NCI-H1930 (cell line): ENCODE measurements at regions not wholly inside any gene's neighbourhood (a gene's known extent, or its start where the extent isn't known, plus 50 kb on each side); places are given as distances from the start of the nearest gene placed in this dataset.
"Not testable (repeated sequence)": the region's sequence is repeated elsewhere in the genome, so short reads cannot be mapped to it uniquely, and the experiment has no call there.

ENCODE experiments used
- DNase-seq, 2 experiments: peaks; one replicate each; lab custom pipeline; 2025; lab: John Stamatoyannopoulos, UW

DNA sequence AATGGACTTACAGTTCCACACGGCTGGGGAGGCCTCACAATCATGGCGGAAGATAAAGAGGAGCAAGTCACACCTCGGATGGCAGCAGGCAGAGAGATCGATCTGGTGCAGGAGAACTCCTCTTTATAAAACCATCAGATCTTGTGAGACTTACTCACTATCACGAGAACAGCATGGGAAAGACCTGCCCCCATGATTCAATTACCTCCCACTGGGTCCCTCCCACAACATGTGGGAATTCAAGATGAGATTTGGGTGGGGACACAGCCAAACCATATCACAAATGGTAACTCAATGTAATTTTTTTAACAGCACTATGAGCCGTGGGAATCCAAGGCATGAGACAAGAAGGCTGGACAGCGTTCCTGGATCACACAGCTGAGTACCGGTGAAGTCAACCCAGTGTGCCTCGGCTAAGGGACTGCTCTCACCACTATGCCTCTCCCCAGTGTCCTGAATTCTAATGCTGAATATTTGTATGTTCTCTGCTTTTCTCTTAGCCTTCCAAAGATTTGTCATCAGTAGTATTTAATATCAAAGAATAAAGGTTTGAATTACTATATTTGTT lies 84.3 kb downstream of the IRS2 start:
- DNase-seq = not testable (repeated sequence)

- no peak for DNase-seq
These were observed 86.2 kb downstream of the IRS2 start for GRCh38 chr13:109700176-109700575.

GRCh38 chr13:109699628-109700071 lies 86.7 kb downstream of the IRS2 start:
- no peak for DNase-seq

DNA sequence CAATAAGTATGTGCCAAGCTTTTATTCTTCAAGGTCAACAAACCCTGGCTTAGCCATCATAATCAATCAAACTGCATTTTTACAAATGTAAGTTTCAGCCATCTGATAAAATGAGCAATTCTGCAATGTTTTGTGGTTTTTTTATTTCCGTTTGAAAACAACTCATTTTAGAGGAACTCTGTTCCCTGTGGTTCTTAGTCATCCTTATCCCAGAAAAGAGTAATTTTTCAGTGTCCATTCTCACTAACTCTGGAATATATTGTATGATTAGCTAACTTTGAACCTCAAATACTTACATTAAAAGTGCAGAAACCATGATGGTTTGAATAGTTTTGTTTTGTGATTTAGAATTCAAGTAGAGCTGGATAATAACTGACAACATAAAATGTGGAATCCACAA lies 87.6 kb downstream of the IRS2 start:
- no peak for DNase-seq

- DNase-seq = no peak
These were observed 88.4 kb downstream of the IRS2 start for GRCh38 chr13:109697936-109698335.

- no peak for DNase-seq
These were observed 90.8 kb downstream of the IRS2 start for GRCh38 chr13:109695402-109696190.

GRCh38 chr13:109694972-109695371 lies 91.4 kb downstream of the IRS2 start:
- no peak for DNase-seq

DNA sequence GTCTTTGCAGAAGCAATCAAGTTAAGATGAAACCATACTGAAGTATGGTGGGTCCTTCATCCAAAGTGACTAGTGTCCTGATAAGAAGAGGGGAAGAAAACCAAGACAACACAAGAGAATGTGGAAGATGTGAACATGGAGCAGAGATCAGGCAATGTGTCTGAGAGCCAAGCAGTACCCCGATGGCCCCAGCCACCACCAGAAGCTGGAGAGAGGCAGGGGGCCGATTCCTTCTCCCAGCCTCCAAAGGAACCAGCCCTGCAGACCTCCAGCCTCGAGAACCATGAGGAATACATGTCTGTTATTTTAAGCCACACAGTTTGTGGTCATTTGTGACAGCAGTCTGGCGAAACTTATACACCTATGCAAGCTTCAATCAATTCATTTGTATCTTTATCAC lies 93.2 kb downstream of the IRS2 start:
- DNase-seq = no peak

GRCh38 chr13:109691689-109692088 lies 94.7 kb downstream of the IRS2 start:
- no peak for DNase-seq

GRCh38 chr13:109687559-109688448 lies 98.6 kb downstream of the IRS2 start:
- DNase-seq = peak; percentile 55 to 79

DNA sequence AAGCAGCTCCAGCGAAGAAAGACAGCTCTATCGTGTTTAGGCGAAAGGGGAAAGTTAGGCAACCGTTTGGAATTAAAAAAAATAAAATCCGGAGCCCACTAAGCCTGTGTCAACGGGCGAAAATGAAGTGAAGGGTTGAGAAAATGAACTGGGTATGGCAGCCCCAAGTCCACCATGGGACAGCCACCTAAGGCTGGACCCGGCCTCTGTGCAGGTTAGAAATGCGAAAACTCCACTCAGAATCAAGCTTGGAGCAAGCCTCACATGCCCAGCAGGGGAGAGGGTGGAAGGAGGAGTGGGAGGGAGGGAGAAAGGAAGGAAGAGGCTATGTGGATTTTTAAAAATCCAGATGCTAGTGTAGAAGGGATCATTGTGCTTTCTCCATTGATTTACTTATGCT lies 101.2 kb downstream of the IRS2 start:
- DNase-seq = no peak

DNA sequence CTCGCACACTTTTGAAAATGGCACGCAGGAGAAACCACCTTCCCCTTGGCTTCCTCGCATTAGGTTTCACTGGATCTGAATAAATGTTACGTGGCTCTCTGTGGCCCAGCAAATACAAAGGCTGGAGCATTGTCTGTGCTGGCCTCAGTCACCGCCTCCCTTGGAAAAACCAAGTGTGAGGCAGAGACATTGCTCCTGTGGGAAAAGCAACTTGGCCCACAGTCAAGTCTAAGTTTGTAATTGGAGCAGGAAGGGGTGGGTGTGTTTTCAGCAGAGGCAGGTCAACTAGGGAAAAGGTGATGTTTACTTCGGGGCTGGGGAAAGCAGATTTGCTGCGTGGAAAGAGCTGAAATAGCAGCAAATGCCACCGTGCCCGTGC lies 101.6 kb downstream of the IRS2 start:
- DNase-seq = peak in 1 of 2 experiments; percentile 31

GRCh38 chr13:109684084-109684823 lies 102.1 kb downstream of the IRS2 start:
- DNase-seq = no peak

DNA sequence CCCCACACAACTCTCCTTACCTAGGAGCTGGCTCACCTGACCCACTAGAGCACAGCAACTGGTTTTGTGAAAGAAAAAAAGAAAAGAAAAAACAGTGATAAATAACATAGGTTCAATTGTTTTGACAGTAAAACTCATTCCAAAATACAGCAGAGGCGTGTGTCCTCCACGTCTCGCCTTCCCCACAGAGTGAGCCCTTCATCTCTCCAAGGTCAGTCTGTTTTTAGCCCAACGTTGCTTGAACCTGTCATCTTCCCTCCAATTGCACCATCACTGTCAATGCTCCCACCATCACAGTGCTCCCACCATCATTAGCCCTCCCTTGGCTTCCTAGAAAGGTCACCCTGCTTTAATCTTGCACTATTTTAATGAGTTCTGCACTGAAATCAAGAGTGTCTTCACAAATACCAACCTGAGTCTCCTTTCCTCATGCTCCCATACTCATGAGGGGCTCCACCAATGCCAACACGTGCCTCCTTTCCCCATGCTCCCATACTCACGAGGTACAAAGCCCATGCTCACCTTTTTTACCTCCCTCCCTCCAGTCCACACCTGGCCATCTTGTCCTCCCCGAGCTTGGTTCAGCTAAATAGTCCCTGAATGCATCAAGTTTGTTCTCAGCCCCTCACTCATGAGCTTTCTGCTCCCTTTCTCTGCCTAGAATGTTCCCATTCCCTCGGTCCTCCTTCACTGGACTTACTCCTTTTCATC lies 103.7 kb downstream of the IRS2 start:
- DNase-seq = no peak

GRCh38 chr13:109680930-109681329 lies 105.5 kb downstream of the IRS2 start:
- no peak for DNase-seq

GRCh38 chr13:109680288-109680687 lies 106.1 kb downstream of the IRS2 start:
- DNase-seq = no peak

GRCh38 chr13:109678459-109678858 lies 107.9 kb downstream of the IRS2 start:
- no peak for DNase-seq

DNA sequence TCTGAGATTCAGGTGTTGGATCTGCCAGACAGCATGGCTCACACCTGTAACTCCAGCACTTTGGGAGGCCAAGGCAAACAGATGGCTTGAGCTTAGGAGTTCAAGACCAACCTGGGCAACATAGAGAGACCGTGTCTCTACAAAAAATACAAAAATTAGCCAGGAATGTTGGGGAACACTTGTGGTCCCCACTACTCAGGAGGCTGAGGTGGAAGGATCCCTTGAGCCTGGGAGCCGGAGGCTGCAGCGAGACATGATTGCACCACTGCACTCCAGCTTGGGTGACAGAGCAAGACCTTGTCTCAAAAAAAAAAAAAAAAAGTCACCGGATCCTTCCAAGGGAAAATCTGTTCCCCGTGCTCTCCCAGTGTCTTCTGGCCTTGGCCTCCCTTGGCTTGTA lies 109.2 kb downstream of the IRS2 start:
- DNase-seq = no peak

DNA sequence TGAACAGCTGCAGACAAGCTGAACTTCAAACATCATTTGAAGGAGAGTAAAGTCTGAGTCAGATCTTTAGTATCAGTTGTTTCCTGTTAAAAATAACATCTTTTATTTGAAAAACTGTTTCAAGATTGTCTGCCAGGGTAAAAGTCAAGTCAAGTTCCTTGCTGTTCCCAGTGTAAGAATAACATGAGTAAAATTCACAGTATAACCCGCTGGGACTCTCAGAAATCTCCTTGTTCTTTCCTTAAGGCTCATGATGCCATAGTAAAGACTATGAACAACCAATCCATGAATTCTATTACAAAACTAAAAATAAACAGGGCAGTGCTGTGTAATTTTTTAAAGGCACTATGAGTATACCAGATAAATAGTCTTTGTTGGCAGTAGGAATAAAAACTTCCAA lies 112.9 kb downstream of the IRS2 start:
- no peak for DNase-seq

DNA sequence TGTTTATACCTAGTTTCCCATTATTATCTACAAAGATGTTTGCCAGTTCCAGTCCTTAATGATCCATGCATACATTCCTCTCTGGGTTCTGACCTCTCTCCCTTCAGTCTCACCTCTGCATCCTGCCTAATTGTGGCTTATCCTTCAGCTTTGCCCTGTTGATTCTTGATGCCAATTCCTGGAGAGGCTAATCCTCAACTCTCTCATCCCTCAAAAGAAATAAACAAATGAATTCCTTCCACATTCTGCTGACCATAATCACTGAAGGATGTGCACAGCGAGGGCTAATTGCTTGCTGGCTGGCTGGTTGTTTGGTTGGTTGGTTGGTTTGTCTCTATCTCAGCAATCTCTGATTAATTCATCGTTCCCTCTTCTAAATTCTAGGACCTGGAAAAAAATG lies 113.8 kb downstream of the IRS2 start:
- DNase-seq = no peak

DNA sequence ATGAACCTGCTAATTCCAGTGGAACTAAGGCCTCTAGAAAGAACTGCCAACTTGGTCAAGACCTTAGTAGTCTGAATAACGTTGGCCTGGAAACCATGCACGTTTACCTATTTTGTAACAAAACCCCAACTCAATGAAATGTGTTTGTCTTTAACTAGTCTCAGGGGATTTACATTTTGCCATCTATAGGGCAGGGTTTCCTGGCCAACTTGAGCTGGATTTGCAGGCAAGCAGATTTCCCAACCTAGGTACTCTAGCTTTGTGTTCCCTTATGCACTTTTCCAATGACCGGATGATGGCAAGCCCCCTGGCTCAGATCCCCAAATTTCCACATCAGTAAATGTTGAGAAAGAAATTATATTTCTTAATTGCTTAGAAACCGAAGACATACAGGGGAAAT lies 114.5 kb downstream of the IRS2 start:
- no peak for DNase-seq
